IPS-18c (cell line): ENCODE measurements at regions not wholly inside any gene's neighbourhood (a gene's known extent, or its start where the extent isn't known, plus 50 kb on each side); places are given as distances from the start of the nearest gene placed in this dataset.
"Not testable (repeated sequence)": the region's sequence is repeated elsewhere in the genome, so short reads cannot be mapped to it uniquely, and the experiment has no call there.

Source experiments
- H3K4me3 ChIP-seq: 2 replicates; pipeline ENCODE4 v1.7.0; 2013; ENCODE audit warnings: low read depth, mild to moderate bottlenecking, low read length, moderate library complexity; ENCODE audit not compliant: insufficient read depth
- H3K9me3 ChIP-seq: one replicate; pipeline ENCODE4 v1.6.1; 2013; ENCODE audit warnings: mild to moderate bottlenecking, low read length, moderate library complexity; ENCODE audit not compliant: control insufficient read depth, insufficient read depth

DNA sequence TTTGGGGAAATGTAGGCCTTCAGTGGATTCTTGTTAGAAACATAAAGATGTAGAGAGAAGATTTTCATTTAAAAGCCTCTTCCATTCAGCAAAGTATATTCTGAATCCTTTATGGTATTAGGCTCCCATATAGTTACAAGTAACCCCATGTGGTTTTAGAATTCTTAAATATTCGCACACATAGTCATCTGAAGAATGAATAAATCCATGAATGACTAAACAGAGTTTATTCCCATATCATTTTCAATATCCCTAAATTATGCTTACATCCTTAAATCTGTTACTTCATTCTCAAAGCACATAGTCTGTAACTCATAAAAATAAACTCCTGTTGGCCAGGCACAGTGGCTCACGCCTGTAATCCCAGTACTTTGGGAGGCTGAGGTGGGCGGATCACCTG is 962.1 kb downstream of the KCNJ18 start:
- H3K4me3 ChIP-seq: no peak overlapping the region
- H3K9me3 ChIP-seq: peaks cover 13% of the 10 kb centered on the region

DNA sequence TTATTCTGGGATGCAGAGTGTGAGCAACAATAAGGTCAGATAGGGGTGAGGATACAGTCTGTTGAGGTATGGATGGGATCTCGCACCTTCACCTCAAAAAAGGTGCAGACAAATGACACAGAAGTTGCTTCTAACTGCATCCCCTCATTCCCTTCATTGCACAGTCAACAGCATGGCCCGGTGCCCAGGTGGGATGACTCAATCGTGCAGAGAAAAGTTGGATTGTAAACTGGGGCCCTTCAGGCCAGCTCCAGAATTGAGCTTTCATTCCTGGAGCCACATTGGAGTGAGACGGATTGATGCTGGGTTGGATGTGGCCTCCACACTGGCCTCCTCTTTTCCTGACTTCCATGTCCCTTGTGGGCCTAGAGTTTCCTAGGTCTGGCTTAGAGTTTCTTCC is 977.4 kb downstream of the KCNJ18 start:
- peaks cover 28% of the 10 kb centered on the region for H3K9me3 ChIP-seq

DNA sequence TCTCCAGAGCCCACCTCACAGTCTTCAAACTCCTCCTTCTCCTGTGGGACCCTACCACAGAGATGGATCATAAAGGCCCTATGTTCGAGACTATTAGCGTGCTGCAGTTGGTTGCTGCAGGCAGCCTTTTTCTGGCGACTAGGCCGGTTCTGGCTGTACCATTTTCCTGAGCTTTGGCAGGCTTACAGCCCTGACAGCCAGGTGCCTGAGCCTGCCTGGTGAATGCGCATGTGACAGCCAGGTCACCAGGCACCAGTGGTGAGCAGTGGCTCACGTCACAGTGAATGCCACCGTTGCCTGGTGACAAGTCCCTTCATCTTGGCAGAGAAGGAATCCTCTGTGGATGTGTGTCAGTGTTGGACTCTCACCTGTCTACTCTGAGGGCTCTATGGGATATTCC is 978.8 kb downstream of the KCNJ18 start:
- Histone ChIP-seq H3K9me3 (peaks cover 32% of the 10 kb centered on the region), H3K4me3 (no peak overlapping the region)

More for the DNA sequence above, 977.4 kb downstream of the KCNJ18 start:
- no peak overlapping the region for H3K4me3 ChIP-seq

DNA sequence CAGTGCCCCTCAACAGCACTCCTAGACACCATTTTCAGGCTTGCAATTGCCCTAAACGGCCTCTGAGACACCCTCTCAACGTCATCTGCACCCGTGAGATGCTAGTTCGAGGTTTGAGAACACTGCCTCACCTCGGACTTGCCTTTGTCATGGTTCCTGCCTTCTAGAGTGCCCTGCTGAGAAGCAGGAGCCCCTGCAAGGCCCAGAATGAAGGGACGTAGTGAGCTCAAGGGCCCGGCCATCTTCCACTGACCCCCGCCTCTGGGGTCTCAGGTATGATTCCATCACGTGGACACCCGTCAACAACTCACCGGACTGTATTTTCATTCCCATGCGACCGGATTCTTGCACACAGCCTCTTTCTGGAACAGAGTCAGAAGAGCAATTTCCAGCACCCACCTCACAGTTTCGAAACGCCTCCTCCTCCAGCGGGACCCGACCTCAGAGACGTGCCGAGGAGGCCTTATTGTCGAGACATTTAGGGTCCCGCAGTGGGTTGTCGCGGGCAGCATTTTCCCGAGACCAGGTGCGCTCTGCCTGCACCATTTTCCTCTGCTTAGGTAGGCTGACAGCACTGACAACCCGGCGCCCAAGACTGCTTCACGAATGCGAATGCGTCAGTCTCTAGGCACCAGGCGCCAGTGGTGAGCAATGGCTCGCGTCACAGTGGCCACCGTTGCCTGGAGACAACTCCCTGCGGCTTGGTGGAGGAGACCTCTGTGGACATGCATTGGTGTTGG is 999.9 kb downstream of the KCNJ18 start:
- peaks cover 33% of the 10 kb centered on the region for H3K9me3 ChIP-seq
- H3K4me3 ChIP-seq: no peak overlapping the region

DNA sequence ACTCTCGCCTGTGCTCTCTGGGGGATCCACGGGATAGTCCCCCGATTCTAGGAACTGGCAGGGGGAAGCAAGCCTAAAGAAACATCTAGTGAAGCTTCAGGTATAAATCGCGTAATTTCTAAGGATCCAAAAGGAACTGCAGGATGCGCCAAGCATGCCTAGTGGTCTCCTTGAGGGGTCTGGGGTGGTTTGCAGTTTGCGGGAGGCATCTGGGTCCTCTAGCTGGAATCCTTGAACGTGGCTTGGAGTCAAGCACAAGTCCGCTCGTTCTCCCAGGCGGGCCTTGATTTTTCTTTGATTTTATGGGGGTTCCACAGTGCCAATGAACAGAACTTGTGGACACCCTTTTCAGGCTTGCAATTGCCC is 1000.5 kb downstream of the KCNJ18 start:
- Histone ChIP-seq H3K9me3 (peaks cover 33% of the 10 kb centered on the region), H3K4me3 (no peak overlapping the region)

DNA sequence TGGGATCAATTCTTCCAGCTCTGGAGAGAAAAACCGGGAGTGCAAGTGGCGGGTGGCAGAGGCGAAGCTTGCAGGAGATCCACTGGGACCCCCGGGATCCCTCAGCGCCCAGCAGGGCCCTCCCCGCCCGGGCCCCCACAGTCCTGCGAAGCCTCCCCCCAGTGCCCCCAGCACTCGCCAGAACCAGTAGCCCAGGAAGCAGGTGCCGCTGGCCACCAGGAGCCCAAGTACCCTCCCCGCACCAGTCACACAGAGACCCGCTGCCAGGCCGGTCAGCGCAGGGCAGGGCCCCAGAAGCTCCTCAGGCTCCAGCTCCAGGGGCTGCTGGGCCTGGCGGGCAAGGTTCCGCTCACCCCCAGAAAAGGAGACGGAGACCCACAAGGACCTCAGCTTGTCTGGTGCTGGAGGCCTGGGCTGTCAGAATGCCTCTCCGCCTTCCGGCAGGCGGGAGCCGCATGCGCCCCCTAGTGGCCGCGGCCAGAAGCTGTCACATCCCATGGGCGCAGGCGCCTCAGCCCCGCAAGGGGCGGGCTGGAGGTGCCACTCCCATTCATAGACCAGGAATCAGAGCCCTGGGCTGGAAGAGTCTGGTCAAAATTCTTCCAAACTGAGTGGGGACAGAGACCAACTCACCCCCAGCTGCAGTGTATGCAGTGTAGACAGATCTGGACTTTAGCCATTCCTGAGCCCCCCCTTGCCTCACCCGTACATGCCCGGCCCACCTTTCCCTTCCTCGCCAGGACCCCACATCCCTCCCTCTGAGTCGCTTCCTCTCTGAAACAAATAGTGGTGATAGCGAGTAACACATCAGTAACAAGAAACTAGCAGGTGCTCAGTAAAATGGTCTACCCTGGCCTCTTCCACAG is 1002.3 kb downstream of the KCNJ18 start:
- H3K4me3 ChIP-seq: peak overlapping the region; percentile 24; the same call in 1 of the 2 replicates
- H3K9me3 ChIP-seq: peaks cover 31% of the 10 kb centered on the region

- peak overlapping the region; percentile 24; the same call in 1 of the 2 replicates for H3K4me3 ChIP-seq
- peaks cover 30% of the 10 kb centered on the region for H3K9me3 ChIP-seq
Observed at GRCh38 chr17:22695228-22695619, 1002.9 kb downstream of the KCNJ18 start.

GRCh38 chr17:22703204-22703603 is 1010.9 kb downstream of the KCNJ18 start:
- H3K4me3 ChIP-seq: no peak overlapping the region
- H3K9me3 ChIP-seq: peaks cover 27% of the 10 kb centered on the region

DNA sequence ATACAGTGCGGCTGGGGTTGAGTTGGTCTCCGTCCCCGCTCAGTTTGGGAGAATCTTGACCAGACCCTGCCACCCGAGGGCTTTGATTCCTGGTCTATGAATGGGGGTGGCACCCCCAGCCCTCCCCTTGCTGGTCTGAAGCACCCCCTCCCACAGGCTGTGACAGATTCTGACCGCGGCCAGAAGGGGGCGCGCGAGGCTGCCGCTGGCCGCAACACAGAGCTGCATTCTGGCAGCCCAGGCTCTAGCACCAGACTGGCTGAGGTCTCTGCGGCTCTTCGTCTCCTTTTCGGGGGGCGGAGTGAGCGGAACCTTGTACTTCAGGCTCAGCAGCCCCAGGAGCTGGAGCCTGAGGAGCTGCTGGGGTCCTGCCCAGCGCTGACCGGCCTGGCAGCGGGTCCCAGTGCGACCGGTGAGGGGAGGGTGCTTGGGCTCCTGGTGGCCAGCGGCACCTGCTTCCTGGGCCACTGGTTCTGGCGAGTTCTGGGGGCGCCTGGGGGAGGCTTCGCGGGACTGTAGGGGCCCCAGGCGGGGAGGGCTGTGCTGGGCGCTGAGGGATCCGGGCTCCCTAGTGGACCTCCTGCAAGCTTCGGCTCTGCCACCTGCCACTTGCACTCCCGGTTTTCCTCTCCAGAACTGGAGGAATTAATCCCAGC is 1011.6 kb downstream of the KCNJ18 start:
- H3K9me3 ChIP-seq: peaks cover 32% of the 10 kb centered on the region

GRCh38 chr17:22704674-22705073 is 1012.4 kb downstream of the KCNJ18 start:
- Histone ChIP-seq H3K4me3 (no peak overlapping the region), H3K9me3 (peaks cover 32% of the 10 kb centered on the region)

More for the DNA sequence above, 1011.6 kb downstream of the KCNJ18 start:
- 0 out of 2 replicates have a peak overlapping the region, but pooled peaks have one; percentile 9 for H3K4me3 ChIP-seq

DNA sequence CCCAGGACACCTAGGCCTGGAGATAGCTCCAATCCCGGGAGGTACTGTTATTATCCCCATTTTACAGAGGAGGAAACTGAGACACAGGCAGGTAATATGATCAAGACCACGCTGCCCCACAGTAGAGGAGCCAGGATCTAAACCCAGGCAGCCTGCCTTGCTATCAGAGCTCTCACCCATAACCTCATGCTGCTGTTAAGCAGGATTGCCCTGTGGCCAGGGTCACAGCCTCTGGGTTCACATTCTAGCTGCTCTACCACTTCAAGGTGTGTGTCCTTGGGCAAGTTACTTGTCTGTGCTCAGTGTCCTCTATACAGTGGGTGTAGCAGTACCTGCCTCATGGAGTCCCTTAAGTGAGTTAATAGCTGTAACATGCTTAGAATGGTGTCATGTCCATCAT is 1015.3 kb downstream of the KCNJ18 start:
- Histone ChIP-seq H3K9me3 (peaks cover 45% of the 10 kb centered on the region), H3K4me3 (no peak overlapping the region)

GRCh38 chr17:22717211-22717610 is 1024.9 kb downstream of the KCNJ18 start:
- peaks cover 14% of the 10 kb centered on the region for H3K9me3 ChIP-seq

GRCh38 chr17:22718689-22719088 is 1026.4 kb downstream of the KCNJ18 start:
- peaks cover 9% of the 10 kb centered on the region for H3K9me3 ChIP-seq

More at GRCh38 chr17:22717211-22717610, 1024.9 kb downstream of the KCNJ18 start:
- H3K4me3 ChIP-seq: no peak overlapping the region

GRCh38 chr17:22741066-22741465 is 1048.7 kb downstream of the KCNJ18 start:
- not testable (repeated sequence) for H3K9me3 ChIP-seq, H3K4me3 ChIP-seq

More at GRCh38 chr17:22718689-22719088, 1026.4 kb downstream of the KCNJ18 start:
- no peak overlapping the region for H3K4me3 ChIP-seq
